ENCODE measurements at regions not wholly inside any gene's neighbourhood (a gene's known extent, or its start where the extent isn't known, plus 50 kb on each side); places are given as distances from the start of the nearest gene placed in this dataset.

GRCh38 chr6:103335412-103335811, 1524.3 kb downstream of the HACE1 start:
- TF ChIP-seq CTCF (IDR thresholded peaks at IDR 0.05) (no peak), ZFX (IDR thresholded peaks at IDR 0.05; ENCODE audit: borderline replicate concordance) (no peak)

All from 22Rv1 (cell line).